ENCODE measurements at regions not wholly inside any gene's neighbourhood (a gene's known extent, or its start where the extent isn't known, plus 50 kb on each side); places are given as distances from the start of the nearest gene placed in this dataset.

DNA sequence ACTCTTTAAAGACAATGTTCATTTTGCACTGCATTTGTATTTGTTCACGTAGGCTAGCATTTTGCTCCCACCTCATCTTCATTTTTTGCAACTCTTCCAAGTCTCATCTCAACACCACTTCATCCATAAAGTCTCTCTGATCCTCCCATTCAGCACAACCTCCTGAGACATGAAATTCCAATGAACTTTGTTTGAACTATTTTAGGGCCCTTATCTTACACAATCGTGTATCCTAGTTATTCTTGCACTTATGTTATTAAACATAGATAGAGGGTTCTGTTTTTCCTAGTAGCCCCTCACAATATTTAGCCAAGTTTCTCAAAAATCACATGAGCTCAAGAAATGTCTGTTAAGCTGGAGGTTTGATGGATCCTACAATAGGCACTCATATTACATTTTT, 500.5 kb upstream of the ADAMTS5 start:
- no peak overlapping the region for H3K27ac Mint-ChIP-seq
- H3K4me1 Mint-ChIP-seq: no peaks in the 10 kb centered on the region
- no peaks in the 10 kb centered on the region for H3K27me3 Mint-ChIP-seq
- H3K36me3 Mint-ChIP-seq: no peaks in the 10 kb centered on the region
- peaks cover 6% of the 10 kb centered on the region for H3K9me3 Mint-ChIP-seq
- H3K4me3 Mint-ChIP-seq: no peak overlapping the region

- peaks cover 6% of the 10 kb centered on the region for H3K9me3 Mint-ChIP-seq
- no peak overlapping the region for H3K27ac Mint-ChIP-seq
- no peaks in the 10 kb centered on the region for H3K27me3 Mint-ChIP-seq
- H3K4me1 Mint-ChIP-seq: no peaks in the 10 kb centered on the region
- no peaks in the 10 kb centered on the region for H3K36me3 Mint-ChIP-seq
- no peak overlapping the region for H3K4me3 Mint-ChIP-seq
These were observed 499.3 kb upstream of the ADAMTS5 start for GRCh38 chr21:27466140-27466539.

DNA sequence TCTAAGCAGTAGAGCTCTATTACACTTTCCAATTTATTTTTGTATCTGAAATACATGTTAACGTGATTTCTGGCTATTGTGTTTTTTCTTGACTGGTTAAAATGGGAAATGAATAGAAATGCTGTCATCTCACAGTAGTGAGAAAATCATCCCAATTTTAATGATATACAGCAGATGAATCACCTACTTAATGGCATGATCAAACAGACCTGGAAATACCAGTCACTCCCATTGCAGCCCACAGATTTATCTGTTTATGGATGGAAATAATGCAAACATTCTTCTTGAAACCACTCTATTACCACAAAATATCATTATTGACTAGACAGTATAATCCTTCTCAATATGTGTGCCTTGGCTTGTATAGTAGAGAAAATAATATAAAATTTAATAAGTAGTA, 497.8 kb upstream of the ADAMTS5 start:
- Mint-ChIP-seq H3K4me1 (no peaks in the 10 kb centered on the region), H3K9me3 (no peaks in the 10 kb centered on the region), H3K27ac (no peak overlapping the region), H3K27me3 (no peaks in the 10 kb centered on the region), H3K36me3 (no peaks in the 10 kb centered on the region), H3K4me3 (no peak overlapping the region)

GRCh38 chr21:27462726-27463125, 495.8 kb upstream of the ADAMTS5 start:
- Mint-ChIP-seq H3K27ac (no peak overlapping the region), H3K9me3 (no peaks in the 10 kb centered on the region), H3K4me3 (no peak overlapping the region), H3K4me1 (no peaks in the 10 kb centered on the region), H3K27me3 (no peaks in the 10 kb centered on the region), H3K36me3 (no peaks in the 10 kb centered on the region)

- no peak overlapping the region for H3K27ac Mint-ChIP-seq
- H3K9me3 Mint-ChIP-seq: no peaks in the 10 kb centered on the region
- H3K27me3 Mint-ChIP-seq: no peaks in the 10 kb centered on the region
- H3K36me3 Mint-ChIP-seq: no peaks in the 10 kb centered on the region
- no peaks in the 10 kb centered on the region for H3K4me1 Mint-ChIP-seq
- H3K4me3 Mint-ChIP-seq: no peak overlapping the region
These were observed 487.3 kb upstream of the ADAMTS5 start for GRCh38 chr21:27454234-27454633.

- Mint-ChIP-seq H3K36me3 (no peaks in the 10 kb centered on the region), H3K4me1 (no peaks in the 10 kb centered on the region), H3K4me3 (no peak overlapping the region), H3K27me3 (no peaks in the 10 kb centered on the region), H3K27ac (no peak overlapping the region), H3K9me3 (no peaks in the 10 kb centered on the region)
These were observed 484.2 kb upstream of the ADAMTS5 start for GRCh38 chr21:27451116-27451515.

- no peak overlapping the region for H3K4me3 Mint-ChIP-seq
- peaks cover 8% of the 10 kb centered on the region for H3K9me3 Mint-ChIP-seq
- H3K4me1 Mint-ChIP-seq: no peaks in the 10 kb centered on the region
- no peaks in the 10 kb centered on the region for H3K27me3 Mint-ChIP-seq
- no peaks in the 10 kb centered on the region for H3K36me3 Mint-ChIP-seq
- H3K27ac Mint-ChIP-seq: no peak overlapping the region
These were observed 483.3 kb upstream of the ADAMTS5 start for GRCh38 chr21:27450216-27450615.

DNA sequence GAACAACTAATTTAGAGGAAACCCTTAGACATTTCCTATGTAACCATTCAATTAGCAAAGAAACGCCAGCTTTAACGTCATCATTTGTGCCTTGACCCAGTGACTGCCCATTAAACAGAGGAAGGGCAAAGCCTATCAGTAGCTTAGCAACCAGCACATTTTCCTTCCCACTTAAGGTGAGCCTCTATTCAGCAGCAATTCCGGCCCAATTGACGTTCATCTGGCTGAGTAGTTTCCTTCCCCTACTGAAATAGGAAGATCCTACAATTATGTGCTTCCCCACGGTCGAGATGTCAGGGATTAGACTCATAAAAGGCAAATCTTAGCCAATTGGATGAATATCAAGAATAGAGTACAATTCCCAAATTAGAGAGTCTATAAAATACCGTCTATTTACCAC, 482.1 kb upstream of the ADAMTS5 start:
- H3K4me1 Mint-ChIP-seq: no peaks in the 10 kb centered on the region
- no peak overlapping the region for H3K4me3 Mint-ChIP-seq
- H3K36me3 Mint-ChIP-seq: no peaks in the 10 kb centered on the region
- H3K27me3 Mint-ChIP-seq: no peaks in the 10 kb centered on the region
- peaks cover 12% of the 10 kb centered on the region for H3K9me3 Mint-ChIP-seq
- H3K27ac Mint-ChIP-seq: no peak overlapping the region

- Mint-ChIP-seq H3K36me3 (no peaks in the 10 kb centered on the region), H3K9me3 (peaks cover 12% of the 10 kb centered on the region), H3K4me3 (no peak overlapping the region), H3K4me1 (no peaks in the 10 kb centered on the region), H3K27ac (no peak overlapping the region), H3K27me3 (no peaks in the 10 kb centered on the region)
These were observed 481.0 kb upstream of the ADAMTS5 start for GRCh38 chr21:27447843-27448242.

DNA sequence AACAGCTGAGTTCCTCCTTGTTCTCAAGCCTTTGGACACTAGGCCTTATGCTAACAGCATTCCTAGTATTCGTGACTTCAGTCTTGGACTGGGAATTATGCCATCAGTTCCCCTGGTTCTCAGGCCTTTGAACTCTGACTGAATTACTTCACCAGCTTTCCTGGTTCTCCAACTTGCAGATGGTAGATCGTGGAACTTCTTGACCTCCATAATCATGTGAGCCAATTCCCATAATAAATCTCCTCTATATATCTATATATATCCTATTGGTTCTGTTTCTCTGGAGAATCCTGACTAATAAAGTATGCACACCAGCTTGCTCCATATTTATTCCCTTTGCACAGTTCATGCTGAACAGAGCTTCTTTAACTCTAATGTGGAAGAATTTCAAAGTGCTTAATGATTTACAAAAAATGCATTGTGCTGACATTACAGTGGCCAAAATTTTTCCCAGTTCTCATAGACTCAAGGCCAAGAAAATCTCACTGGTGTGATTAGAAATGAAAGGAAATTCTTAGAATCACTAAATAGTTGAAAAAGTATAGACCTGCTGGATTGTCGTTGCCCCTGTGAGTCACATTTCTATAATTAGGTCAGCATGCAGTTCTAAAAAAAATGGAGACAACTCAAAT, 462.9 kb upstream of the ADAMTS5 start:
- H3K27ac Mint-ChIP-seq: no peak overlapping the region
- H3K36me3 Mint-ChIP-seq: no peaks in the 10 kb centered on the region
- peaks cover 10% of the 10 kb centered on the region for H3K9me3 Mint-ChIP-seq
- H3K27me3 Mint-ChIP-seq: no peaks in the 10 kb centered on the region
- no peaks in the 10 kb centered on the region for H3K4me1 Mint-ChIP-seq
- H3K4me3 Mint-ChIP-seq: no peak overlapping the region

DNA sequence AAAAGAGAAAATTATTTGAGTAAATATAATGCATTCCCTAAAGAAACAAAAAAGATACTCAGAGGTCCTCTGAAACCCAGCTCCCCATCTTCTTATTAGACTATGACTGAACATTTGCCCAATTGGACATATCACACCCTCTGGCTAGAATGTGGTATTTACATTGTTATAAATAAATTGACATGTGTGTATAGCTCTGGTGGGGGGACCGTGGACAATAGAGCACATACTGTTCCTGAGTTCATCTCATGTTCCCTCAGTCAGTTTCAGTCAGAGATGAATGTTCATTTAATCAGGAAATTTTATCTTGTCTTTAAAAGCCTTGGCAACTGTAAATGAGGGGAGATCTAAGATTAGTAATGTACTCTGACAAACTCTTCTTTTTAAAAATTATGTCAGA, 459.3 kb upstream of the ADAMTS5 start:
- H3K36me3 Mint-ChIP-seq: no peaks in the 10 kb centered on the region
- no peak overlapping the region for H3K27ac Mint-ChIP-seq
- H3K4me3 Mint-ChIP-seq: no peak overlapping the region
- H3K4me1 Mint-ChIP-seq: no peaks in the 10 kb centered on the region
- peaks cover 11% of the 10 kb centered on the region for H3K9me3 Mint-ChIP-seq
- no peaks in the 10 kb centered on the region for H3K27me3 Mint-ChIP-seq

GRCh38 chr21:27425574-27425973, 458.7 kb upstream of the ADAMTS5 start:
- Mint-ChIP-seq H3K36me3 (no peaks in the 10 kb centered on the region), H3K4me3 (no peak overlapping the region), H3K9me3 (peaks cover 5% of the 10 kb centered on the region), H3K27ac (no peak overlapping the region), H3K4me1 (no peaks in the 10 kb centered on the region), H3K27me3 (no peaks in the 10 kb centered on the region)

GRCh38 chr21:27425172-27425571, 458.3 kb upstream of the ADAMTS5 start:
- no peaks in the 10 kb centered on the region for H3K27me3 Mint-ChIP-seq
- no peaks in the 10 kb centered on the region for H3K36me3 Mint-ChIP-seq
- no peaks in the 10 kb centered on the region for H3K4me1 Mint-ChIP-seq
- H3K9me3 Mint-ChIP-seq: peaks cover 5% of the 10 kb centered on the region
- H3K4me3 Mint-ChIP-seq: no peak overlapping the region
- H3K27ac Mint-ChIP-seq: no peak overlapping the region

- H3K4me1 Mint-ChIP-seq: no peaks in the 10 kb centered on the region
- no peak overlapping the region for H3K4me3 Mint-ChIP-seq
- no peaks in the 10 kb centered on the region for H3K36me3 Mint-ChIP-seq
- H3K27me3 Mint-ChIP-seq: no peaks in the 10 kb centered on the region
- no peak overlapping the region for H3K27ac Mint-ChIP-seq
- H3K9me3 Mint-ChIP-seq: peaks cover 5% of the 10 kb centered on the region
These were observed 457.7 kb upstream of the ADAMTS5 start for GRCh38 chr21:27424601-27425000.

- Mint-ChIP-seq H3K27me3 (no peaks in the 10 kb centered on the region), H3K36me3 (no peaks in the 10 kb centered on the region), H3K4me3 (no peak overlapping the region), H3K9me3 (peaks cover 5% of the 10 kb centered on the region), H3K4me1 (no peaks in the 10 kb centered on the region), H3K27ac (no peak overlapping the region)
These were observed 457.2 kb upstream of the ADAMTS5 start for GRCh38 chr21:27423906-27424595.

- no peak overlapping the region for H3K27ac Mint-ChIP-seq
- no peaks in the 10 kb centered on the region for H3K27me3 Mint-ChIP-seq
- no peaks in the 10 kb centered on the region for H3K4me1 Mint-ChIP-seq
- peaks cover 5% of the 10 kb centered on the region for H3K9me3 Mint-ChIP-seq
- no peak overlapping the region for H3K4me3 Mint-ChIP-seq
- no peaks in the 10 kb centered on the region for H3K36me3 Mint-ChIP-seq
These were observed 456.1 kb upstream of the ADAMTS5 start for GRCh38 chr21:27423038-27423437.

DNA sequence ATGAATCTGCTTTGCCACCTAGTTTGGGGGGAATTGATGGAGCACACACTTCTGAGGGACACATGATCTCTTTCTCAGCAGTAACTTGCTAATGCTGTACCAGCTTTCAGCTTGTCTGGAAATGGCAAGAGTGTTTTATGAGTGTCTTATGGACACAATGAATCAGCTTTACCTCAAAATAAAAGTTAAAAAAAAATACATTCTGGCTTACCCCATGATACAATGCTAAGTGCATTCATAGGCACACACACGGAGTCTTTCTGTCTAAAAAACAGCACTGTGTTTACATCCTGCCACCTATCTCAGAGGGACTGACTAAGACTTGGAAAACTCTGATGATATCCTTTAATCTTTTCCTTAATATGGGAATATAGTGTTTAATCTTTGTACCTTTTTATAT, 455.5 kb upstream of the ADAMTS5 start:
- Mint-ChIP-seq H3K36me3 (no peaks in the 10 kb centered on the region), H3K27me3 (no peaks in the 10 kb centered on the region), H3K4me3 (no peak overlapping the region), H3K9me3 (peaks cover 5% of the 10 kb centered on the region), H3K4me1 (no peaks in the 10 kb centered on the region), H3K27ac (no peak overlapping the region)

All from activated naive CD4-positive, alpha-beta T cell treated with anti-CD3 and anti-CD28 coated beads, Interleukin-2, amount 50 U/mL, for 24 hours (primary cell).